NCI-H1930 (cell line): ENCODE measurements at regions not wholly inside any gene's neighbourhood (a gene's known extent, or its start where the extent isn't known, plus 50 kb on each side); places are given as distances from the start of the nearest gene placed in this dataset.
"Not testable (repeated sequence)": the region's sequence is repeated elsewhere in the genome, so short reads cannot be mapped to it uniquely, and the experiment has no call there.

Experiments used
- DNase-seq, 2 experiments: peaks; one replicate each; lab custom pipeline; 2025; lab: John Stamatoyannopoulos, UW

DNA sequence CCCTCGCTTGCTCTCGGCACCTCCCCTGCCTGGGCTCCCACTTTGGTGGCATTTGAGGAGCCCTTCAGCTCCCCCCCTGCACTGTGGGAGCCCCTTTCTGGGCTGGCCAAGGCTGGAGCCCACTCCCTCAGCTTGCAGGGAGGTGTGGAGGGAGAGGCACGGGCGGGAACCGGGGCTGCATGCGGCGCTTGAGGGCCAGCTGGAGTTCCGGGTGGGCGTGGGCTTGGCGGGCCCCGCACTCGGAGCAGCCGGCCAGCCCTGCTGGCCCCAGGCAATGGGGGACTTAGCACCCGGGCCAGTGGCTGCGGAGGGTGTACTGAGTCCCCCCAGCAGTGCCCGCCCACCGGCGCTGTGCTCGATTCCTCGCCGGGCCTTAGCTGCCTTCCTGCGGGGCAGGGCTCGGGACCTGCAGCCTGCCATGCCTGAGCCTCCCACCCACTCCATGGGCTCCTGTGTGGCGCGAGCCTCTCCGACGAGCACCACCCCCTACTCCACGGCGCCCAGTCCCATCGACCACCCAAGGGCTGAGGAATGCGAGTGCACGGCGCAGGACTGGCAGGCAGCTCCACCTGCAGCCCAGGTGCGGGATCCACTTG is 730.0 kb upstream of the SEMA6A start:
- DNase-seq: not testable (repeated sequence)

- DNase-seq: no peak
Observed at GRCh38 chr5:117302949-117303348, 728.3 kb upstream of the SEMA6A start.

GRCh38 chr5:117302473-117302872 is 727.9 kb upstream of the SEMA6A start:
- no peak for DNase-seq

- DNase-seq: no peak
Observed at GRCh38 chr5:117299936-117300328, 725.3 kb upstream of the SEMA6A start.

GRCh38 chr5:117299224-117299935 is 724.8 kb upstream of the SEMA6A start:
- DNase-seq: no peak

DNA sequence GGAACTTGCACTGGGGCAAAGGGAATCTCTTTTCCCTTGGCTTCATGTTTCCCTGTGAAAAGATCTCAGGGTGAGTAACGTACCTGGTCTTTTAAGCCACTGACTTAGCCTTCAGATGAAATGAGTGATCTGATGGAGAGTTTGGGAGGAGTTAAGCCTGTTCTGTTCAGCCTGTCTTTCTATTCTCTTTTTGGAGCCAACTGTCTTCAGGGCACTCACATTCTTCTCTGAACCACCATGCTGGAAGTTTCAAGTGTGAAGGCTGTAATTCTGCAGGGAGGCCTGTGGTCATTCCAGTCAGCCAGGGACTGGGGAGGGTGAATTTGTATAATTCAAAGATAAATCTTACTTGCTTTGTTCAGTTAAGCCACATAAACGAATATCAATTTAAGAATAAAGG is 722.2 kb upstream of the SEMA6A start:
- no peak for DNase-seq

DNA sequence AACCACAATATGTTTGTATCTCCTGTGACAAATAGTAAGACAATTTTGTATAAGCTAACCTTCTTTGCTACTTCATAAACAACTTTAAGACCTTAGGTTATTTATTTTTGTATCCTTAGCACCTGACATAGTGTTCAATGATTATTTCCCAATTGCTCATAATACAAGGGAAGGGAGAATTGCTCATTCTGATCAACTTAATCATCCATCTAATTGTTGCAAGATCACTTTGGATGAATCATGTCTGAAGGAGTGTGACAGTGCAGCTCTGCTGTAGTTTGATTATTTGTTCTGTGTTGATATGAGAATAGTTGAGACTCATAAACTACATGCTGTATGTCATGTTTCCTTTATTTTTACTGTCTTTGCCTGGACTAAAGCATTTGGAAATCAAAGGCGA is 721.3 kb upstream of the SEMA6A start:
- no peak for DNase-seq

GRCh38 chr5:117286813-117287212 is 712.2 kb upstream of the SEMA6A start:
- no peak for DNase-seq

DNA sequence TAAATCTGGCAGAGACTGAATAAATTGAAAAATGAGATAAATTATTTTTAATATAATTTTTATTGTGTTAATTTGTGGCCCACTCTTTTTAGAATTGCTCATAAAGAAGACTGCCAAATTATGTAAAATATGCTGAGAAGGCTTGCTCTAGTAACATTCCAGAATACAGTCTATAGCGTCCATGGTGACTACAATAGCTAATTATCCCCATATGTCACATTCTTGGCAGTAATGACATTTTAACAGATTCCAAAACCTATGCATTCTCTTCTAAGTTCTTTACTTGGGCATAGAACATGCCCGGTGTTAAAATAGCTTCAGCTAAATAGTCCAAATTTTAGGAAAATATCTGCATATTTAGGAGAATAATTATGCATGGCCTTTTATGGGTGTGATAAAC is 697.0 kb upstream of the SEMA6A start:
- no peak for DNase-seq

DNA sequence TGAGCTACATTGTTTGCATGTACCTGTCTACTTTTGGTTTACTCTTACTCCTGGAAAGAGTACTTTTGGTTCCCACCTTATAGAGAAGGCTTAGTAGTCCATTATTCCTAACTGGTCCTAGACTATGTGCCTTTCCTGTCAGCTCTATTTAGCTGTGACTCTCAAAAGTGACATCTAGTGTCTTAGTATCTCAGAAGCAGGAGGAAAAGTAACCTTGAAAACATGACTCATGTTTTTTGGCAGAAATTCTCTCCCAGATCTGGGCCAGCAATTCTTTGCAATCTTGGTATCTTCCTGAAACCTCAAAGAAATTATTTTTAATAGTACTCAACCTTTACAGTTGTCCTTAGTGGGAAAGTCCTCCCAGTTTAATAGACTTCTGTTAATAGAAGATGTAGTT is 691.7 kb upstream of the SEMA6A start:
- no peak for DNase-seq

DNA sequence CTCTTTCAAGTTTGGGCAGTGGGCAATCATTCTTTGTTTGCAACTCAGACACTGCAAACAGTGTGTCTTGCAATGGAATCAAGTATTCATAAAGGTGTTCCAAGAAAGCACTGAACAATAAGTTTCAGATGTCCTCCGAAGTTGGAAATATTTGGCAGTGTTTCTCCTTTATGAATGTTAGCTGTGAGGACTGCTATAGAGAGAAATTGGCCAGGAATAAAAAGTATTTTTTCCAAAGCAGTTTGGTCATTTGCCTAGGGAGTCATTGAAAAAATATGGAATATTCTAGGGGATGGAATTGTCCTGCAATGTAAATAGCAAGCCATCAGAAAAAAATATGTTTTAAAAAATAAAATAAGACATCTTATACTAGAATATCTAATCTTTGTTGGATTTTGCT is 688.6 kb upstream of the SEMA6A start:
- DNase-seq: no peak

- no peak for DNase-seq
Observed at GRCh38 chr5:117262572-117263131, 688.0 kb upstream of the SEMA6A start.

- DNase-seq: no peak
Observed at GRCh38 chr5:117261948-117262571, 687.4 kb upstream of the SEMA6A start.

DNA sequence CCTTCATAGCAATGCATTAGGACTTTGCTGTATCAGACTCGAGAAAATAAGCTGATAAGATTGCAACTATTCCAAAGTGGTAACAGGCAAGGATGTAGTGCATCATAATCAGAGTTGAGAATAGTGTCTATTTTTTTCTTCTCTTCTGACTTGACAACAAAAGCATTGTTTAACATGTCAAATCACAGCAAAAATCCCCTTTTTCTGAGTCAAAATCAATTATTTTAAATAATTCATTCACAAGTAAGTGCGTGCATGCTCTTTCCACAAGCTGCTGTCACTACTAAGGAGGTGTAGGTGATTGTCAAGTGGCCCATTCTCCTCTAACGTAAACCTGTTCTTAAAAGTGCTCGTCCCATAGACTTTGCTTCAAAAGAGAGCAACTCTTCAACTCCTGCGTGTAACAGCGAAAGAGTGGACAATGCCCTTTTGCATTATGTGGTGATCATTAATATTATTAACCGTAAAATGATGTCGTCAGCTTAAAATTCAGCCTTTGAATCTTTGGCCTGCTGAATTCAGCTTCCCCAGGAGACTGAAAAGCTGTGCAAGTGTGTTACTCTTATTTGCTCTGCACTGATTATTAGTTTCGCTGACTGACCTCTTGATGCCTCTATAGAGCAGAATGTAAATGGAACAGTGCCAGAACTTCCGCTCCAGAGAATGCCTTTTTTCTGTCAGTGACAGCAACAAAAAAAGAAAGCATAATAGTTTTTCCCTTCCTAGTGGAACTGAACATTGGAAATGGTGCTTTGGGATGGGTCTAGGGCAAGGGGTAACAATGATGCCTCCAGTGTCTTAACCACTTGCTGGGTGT is 680.8 kb upstream of the SEMA6A start:
- no peak for DNase-seq

DNA sequence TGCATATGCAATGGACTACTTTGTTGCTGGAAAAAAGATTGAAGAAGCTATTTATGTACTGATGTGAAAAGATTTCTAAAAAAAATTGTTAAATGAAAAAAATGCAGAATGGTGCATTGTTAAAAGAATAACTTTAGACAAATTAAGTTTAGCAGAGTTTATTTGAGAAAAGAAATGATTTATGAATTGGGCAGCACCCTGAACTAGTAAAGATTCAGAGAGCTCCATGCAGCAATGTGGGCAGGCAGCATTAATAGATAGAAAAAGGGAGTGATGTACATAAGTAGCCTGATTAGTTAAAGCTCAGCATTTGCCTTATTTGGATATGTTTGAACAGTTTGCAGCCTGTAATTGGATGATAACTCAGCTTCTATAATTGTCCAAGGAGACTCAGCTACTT is 677.9 kb upstream of the SEMA6A start:
- DNase-seq: no peak

GRCh38 chr5:117249086-117249815 is 674.6 kb upstream of the SEMA6A start:
- no peak for DNase-seq

DNA sequence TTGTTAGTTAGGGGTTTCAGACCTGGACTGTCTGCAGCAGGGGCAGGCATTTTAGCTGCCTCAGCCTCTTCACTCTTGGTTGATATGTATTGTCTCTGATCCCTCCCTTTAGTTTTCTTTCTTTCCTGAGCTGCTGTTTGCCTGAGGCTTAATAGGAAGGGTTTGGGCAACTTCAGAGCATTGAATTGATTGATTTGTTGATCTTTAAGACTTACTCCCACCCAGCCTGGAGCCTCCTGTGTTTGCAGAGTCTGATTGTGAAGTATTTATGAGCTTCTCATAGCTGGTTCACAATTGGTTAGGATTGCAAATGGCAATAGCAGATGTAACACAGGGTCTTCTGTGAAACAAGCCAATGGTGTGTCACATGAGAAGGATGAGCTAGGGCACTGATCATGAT is 671.8 kb upstream of the SEMA6A start:
- DNase-seq: no peak

- DNase-seq: no peak
Observed at GRCh38 chr5:117245130-117245529, 670.5 kb upstream of the SEMA6A start.

DNA sequence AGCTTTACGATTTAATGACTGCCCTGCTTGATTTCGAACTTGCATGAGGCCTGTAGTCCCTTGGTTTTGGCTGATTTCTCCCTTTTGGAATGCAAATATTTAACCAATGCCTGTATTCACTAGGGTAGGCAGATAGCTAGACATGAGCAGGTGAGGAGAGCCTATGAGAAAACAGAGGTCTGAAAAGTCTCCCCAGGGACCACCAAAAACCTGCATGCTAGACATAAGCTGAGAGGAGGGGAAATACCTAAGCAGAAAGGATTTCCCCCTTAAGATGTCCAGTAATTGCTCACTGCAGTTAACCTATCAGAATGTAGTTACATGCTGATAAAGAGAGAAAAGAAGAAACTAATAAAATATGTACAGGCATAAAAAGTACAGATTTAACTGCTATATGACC is 667.4 kb upstream of the SEMA6A start:
- DNase-seq: no peak

DNA sequence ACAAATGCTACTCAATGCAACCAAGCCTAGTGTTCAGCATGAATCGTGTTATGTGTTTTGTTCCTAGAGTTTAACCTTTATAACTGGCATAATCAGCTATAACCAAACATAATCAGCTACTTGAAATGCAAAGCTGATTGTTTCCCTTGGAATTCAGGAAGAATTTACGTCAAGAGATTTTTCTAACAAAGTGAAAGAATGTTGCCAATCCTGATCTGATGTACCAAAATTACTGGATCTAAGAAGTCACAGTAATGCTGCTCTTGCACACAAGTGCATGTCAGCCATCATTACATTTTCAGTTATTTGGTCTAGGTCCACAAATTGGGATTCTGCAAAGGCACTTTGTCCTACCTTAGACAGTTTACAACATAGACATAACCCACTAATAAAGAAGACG is 662.3 kb upstream of the SEMA6A start:
- no peak for DNase-seq

GRCh38 chr5:117235786-117236185 is 661.2 kb upstream of the SEMA6A start:
- no peak for DNase-seq

- DNase-seq: no peak
Observed at GRCh38 chr5:117230375-117230774, 655.8 kb upstream of the SEMA6A start.
